ENCODE measurements at regions not wholly inside any gene's neighbourhood (a gene's known extent, or its start where the extent isn't known, plus 50 kb on each side); places are given as distances from the start of the nearest gene placed in this dataset.

DNA sequence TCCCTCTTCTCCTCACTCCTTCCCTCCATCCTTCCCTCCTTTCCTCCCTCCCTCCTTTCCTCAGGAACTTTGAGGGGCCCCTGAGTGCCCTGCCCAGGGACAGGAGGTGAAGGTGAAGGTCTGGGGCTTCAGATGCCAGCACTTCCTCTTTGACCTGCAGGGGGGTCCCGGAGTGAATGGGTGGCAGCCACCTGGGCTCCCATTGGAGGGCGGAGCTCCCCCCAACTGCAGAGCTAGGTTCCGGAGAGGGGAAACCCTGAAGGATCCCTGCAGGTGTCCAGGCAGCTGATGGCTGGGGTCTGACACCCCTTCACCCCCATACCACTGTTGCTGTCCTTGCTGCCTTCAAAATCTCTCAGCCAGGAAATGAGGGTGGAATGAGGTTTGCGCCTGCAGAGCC, 1131.3 kb downstream of the BRD1 start:
- TF ChIP-seq, protein P1, sequence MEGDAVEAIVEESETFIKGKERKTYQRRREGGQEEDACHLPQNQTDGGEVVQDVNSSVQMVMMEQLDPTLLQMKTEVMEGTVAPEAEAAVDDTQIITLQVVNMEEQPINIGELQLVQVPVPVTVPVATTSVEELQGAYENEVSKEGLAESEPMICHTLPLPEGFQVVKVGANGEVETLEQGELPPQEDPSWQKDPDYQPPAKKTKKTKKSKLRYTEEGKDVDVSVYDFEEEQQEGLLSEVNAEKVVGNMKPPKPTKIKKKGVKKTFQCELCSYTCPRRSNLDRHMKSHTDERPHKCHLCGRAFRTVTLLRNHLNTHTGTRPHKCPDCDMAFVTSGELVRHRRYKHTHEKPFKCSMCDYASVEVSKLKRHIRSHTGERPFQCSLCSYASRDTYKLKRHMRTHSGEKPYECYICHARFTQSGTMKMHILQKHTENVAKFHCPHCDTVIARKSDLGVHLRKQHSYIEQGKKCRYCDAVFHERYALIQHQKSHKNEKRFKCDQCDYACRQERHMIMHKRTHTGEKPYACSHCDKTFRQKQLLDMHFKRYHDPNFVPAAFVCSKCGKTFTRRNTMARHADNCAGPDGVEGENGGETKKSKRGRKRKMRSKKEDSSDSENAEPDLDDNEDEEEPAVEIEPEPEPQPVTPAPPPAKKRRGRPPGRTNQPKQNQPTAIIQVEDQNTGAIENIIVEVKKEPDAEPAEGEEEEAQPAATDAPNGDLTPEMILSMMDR (conservative IDR thresholded peaks at IDR 0.05; ENCODE audit: low read depth, low read length), result no peak
- no peak for TF ChIP-seq EZH2 (IDR thresholded peaks at IDR 0.05; ENCODE audit: low read length, unreplicated experiment)
- no peak for TF ChIP-seq EZH2phosphoT487 (IDR thresholded peaks at IDR 0.05; ENCODE audit: borderline replicate concordance, low read length)

All from PC-3 (cell line).